WTC11 (cell line): ENCODE measurements at regions not wholly inside any gene's neighbourhood (a gene's known extent, or its start where the extent isn't known, plus 50 kb on each side); places are given as distances from the start of the nearest gene placed in this dataset.

Source experiments
- ATAC-seq: fragments of 200-7000 bp; cut with Tn5 transposase; 2 replicates; pipeline ENCODE4 v1.10.0; 2021; ENCODE audit warnings: mild to moderate bottlenecking, moderate library complexity
- CTCF ChIA-PET: fragments of 300-600 bp; sonication (Branson Sonifier 250); formaldehyde crosslinking; loops from one replicate; lab custom pipeline; 2021; ENCODE audit warnings: antibody characterized with exemption; lab: Charles Lee
- POLR2A ChIA-PET: fragments of 350-600 bp; sonication (Branson Sonifier 250); formaldehyde crosslinking; loops from one replicate; lab custom pipeline; 2021; ENCODE audit warnings: antibody characterized with exemption; lab: Charles Lee
- DNase-seq: peaks from one replicate; pipeline ENCODE4 v3.0.0; 2021; ENCODE audit warnings: low spot score
- H3K27ac Mint-ChIP-seq: 2 replicates; pipeline ENCODE4 v1.8.0; 2021; ENCODE audit warnings: mixed read lengths
- H3K27me3 Mint-ChIP-seq: 2 replicates; pipeline ENCODE4 v1.8.0; 2021; ENCODE audit warnings: low read depth, mild to moderate bottlenecking, moderate library complexity, mixed read lengths
- H3K36me3 Mint-ChIP-seq: 2 replicates; pipeline ENCODE4 v1.8.0; 2021; ENCODE audit warnings: mixed read lengths
- H3K4me1 Mint-ChIP-seq: 2 replicates; pipeline ENCODE4 v1.8.0; 2022; ENCODE audit warnings: mixed read lengths
- H3K4me3 Mint-ChIP-seq: 2 replicates; pipeline ENCODE4 v1.8.0; 2021; ENCODE audit warnings: mild to moderate bottlenecking, moderate library complexity, mixed read lengths
- H3K9me3 Mint-ChIP-seq: 2 replicates; pipeline ENCODE4 v1.8.0; 2021; ENCODE audit warnings: mixed read lengths
- AR ChIP-seq: fragments of 250-450 bp; sonication (Bioruptor Pico); IDR thresholded peaks from 2 replicates; pipeline ENCODE4 v1.9.0; 2021; ENCODE audit warnings: mild to moderate bottlenecking
- ATF1 ChIP-seq: sonication (generic); formaldehyde crosslinking; IDR thresholded peaks from 2 replicates; pipeline ENCODE4 v1.8.1; 2023; ENCODE audit warnings: mild to moderate bottlenecking, moderate library complexity, missing genetic modification reagents
- CREB1 ChIP-seq: sonication (generic); formaldehyde crosslinking; IDR thresholded peaks from 2 replicates; pipeline ENCODE4 v1.8.0; 2023; ENCODE audit warnings: mild to moderate bottlenecking, missing genetic modification reagents
- E2F4 ChIP-seq: sonication (generic); formaldehyde crosslinking; IDR thresholded peaks from 2 replicates; pipeline ENCODE4 v1.8.1; 2022; ENCODE audit warnings: low read depth, mild to moderate bottlenecking, moderate library complexity, missing genetic modification reagents, borderline replicate concordance
- EMX1 ChIP-seq: fragments of 250-450 bp; sonication (Bioruptor Pico); IDR thresholded peaks from 2 replicates; pipeline ENCODE4 v1.8.0; 2021; ENCODE audit warnings: mild to moderate bottlenecking
- FOXJ3 ChIP-seq: sonication (generic); formaldehyde crosslinking; IDR thresholded peaks from 2 replicates; pipeline ENCODE4 v1.9.0; 2021; ENCODE audit warnings: missing genetic modification reagents, mild to moderate bottlenecking, borderline replicate concordance
- IRF2 ChIP-seq: sonication (generic); formaldehyde crosslinking; IDR thresholded peaks from 2 replicates; pipeline ENCODE4 v1.8.0; 2022; ENCODE audit warnings: low read depth, missing genetic modification reagents, borderline replicate concordance
- NFATC4 ChIP-seq: fragments of 250-450 bp; sonication (Bioruptor Pico); IDR thresholded peaks from 2 replicates; pipeline ENCODE4 v1.9.0; 2021; ENCODE audit warnings: mild to moderate bottlenecking
- PRRX2 ChIP-seq: fragments of 250-450 bp; sonication (Bioruptor Pico); IDR thresholded peaks from 2 replicates; pipeline ENCODE4 v1.8.0; 2021; ENCODE audit warnings: mild to moderate bottlenecking
- RORB ChIP-seq: fragments of 250-450 bp; sonication (Bioruptor Pico); IDR thresholded peaks from 2 replicates; pipeline ENCODE4 v1.9.0; 2021; ENCODE audit warnings: mild to moderate bottlenecking
- SMAD4 ChIP-seq: sonication (generic); formaldehyde crosslinking; IDR thresholded peaks from 2 replicates; pipeline ENCODE4 v1.8.0; 2022; ENCODE audit warnings: mild to moderate bottlenecking, missing genetic modification reagents
- SOX15 ChIP-seq: fragments of 250-450 bp; sonication (Bioruptor Pico); IDR thresholded peaks from 2 replicates; pipeline ENCODE4 v1.9.0; 2021; ENCODE audit warnings: mild to moderate bottlenecking
- SP1 ChIP-seq: sonication (generic); formaldehyde crosslinking; conservative IDR thresholded peaks from 2 replicates; pipeline ENCODE4 v1.8.1; 2022; ENCODE audit warnings: missing genetic modification reagents
- STAT6 ChIP-seq: sonication (generic); formaldehyde crosslinking; conservative IDR thresholded peaks from 2 replicates; pipeline ENCODE4 v1.8.1; 2023; ENCODE audit warnings: mild to moderate bottlenecking, low read depth, missing genetic modification reagents, moderate library complexity
- TCF7 ChIP-seq: sonication (generic); formaldehyde crosslinking; IDR thresholded peaks from 2 replicates; pipeline ENCODE4 v1.8.0; 2022; ENCODE audit warnings: mild to moderate bottlenecking, low read depth, missing genetic modification reagents, moderate library complexity
- TEAD1 ChIP-seq: sonication (generic); formaldehyde crosslinking; IDR thresholded peaks from 2 replicates; pipeline ENCODE4 v1.8.0; 2022; ENCODE audit warnings: mild to moderate bottlenecking, missing genetic modification reagents
- TEAD4 ChIP-seq: sonication (generic); formaldehyde crosslinking; IDR thresholded peaks from 2 replicates; pipeline ENCODE4 v1.8.0; 2022; ENCODE audit warnings: mild to moderate bottlenecking, missing genetic modification reagents
- TF ChIP-seq, protein P1 (sequence below): sonication (generic); formaldehyde crosslinking; IDR thresholded peaks from 2 replicates; pipeline ENCODE4 v1.8.0; 2022; ENCODE audit warnings: missing genetic modification reagents
- TF ChIP-seq, protein P2 (sequence below): sonication (generic); formaldehyde crosslinking; IDR thresholded peaks from 2 replicates; pipeline ENCODE4 v1.8.0; 2022; ENCODE audit warnings: mild to moderate bottlenecking, missing genetic modification reagents
- TF ChIP-seq, protein P3 (sequence below): sonication (generic); formaldehyde crosslinking; IDR thresholded peaks from 2 replicates; pipeline ENCODE4 v1.8.1; 2023; ENCODE audit warnings: mild to moderate bottlenecking, missing genetic modification reagents, moderate library complexity

- Mint-ChIP-seq H3K4me3 (no peak overlapping the region), H3K36me3 (no peaks in the 10 kb centered on the region), H3K4me1 (peaks cover under 1% of the 10 kb centered on the region; the same call in 1 of the 2 replicates), H3K9me3 (peaks cover under 1% of the 10 kb centered on the region), H3K27ac (no peak overlapping the region), H3K27me3 (no peaks in the 10 kb centered on the region)
- CTCF ChIA-PET = no interaction called here
- DNase-seq (no peak), ATAC-seq (no peak)
- POLR2A ChIA-PET = no interaction called here
- TF ChIP-seq, protein P1, sequence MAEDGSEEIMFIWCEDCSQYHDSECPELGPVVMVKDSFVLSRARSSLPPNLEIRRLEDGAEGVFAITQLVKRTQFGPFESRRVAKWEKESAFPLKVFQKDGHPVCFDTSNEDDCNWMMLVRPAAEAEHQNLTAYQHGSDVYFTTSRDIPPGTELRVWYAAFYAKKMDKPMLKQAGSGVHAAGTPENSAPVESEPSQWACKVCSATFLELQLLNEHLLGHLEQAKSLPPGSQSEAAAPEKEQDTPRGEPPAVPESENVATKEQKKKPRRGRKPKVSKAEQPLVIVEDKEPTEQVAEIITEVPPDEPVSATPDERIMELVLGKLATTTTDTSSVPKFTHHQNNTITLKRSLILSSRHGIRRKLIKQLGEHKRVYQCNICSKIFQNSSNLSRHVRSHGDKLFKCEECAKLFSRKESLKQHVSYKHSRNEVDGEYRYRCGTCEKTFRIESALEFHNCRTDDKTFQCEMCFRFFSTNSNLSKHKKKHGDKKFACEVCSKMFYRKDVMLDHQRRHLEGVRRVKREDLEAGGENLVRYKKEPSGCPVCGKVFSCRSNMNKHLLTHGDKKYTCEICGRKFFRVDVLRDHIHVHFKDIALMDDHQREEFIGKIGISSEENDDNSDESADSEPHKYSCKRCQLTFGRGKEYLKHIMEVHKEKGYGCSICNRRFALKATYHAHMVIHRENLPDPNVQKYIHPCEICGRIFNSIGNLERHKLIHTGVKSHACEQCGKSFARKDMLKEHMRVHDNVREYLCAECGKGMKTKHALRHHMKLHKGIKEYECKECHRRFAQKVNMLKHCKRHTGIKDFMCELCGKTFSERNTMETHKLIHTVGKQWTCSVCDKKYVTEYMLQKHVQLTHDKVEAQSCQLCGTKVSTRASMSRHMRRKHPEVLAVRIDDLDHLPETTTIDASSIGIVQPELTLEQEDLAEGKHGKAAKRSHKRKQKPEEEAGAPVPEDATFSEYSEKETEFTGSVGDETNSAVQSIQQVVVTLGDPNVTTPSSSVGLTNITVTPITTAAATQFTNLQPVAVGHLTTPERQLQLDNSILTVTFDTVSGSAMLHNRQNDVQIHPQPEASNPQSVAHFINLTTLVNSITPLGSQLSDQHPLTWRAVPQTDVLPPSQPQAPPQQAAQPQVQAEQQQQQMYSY (CRISPR knock-in tag) = 0 out of 2 replicates have a peak, but pooled peaks have one; percentile 15
- no peak for TF ChIP-seq SOX15 (CRISPR knock-in tag)
Observed at GRCh38 chr5:15420201-15420600, 79.8 kb upstream of the FBXL7 start.

DNA sequence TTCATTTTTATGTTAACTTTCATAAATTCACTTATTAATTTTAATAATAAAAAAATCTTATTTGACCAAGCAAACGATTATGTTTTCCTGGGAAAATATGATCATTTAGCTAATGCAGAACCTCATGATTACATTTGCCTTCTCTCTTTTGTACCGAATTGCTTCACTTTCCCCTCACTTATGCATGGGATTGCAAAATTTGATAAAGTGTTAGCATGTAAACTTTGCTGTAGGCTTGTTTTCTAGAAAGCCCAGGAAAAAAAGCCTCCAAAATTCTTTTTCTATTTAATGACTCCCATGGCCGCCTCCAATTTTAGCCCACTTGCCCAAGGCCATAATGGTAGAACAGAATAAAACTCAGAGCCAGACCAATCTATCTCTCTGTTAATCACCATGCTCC is 82.8 kb upstream of the FBXL7 start:
- TF ChIP-seq FOXJ3 (CRISPR knock-in tag) (no peak), RORB (no peak), AR (CRISPR knock-in tag) (no peak), CREB1 (CRISPR knock-in tag) (no peak), TCF7 (no peak), SMAD4 (CRISPR knock-in tag) (no peak), TEAD4 (CRISPR knock-in tag) (no peak), NFATC4 (CRISPR knock-in tag) (no peak), IRF2 (no peak), PRRX2 (CRISPR knock-in tag) (no peak), E2F4 (CRISPR knock-in tag) (no peak), EMX1 (CRISPR knock-in tag) (no peak), ATF1 (CRISPR knock-in tag) (no peak), SP1 (CRISPR knock-in tag) (no peak), TEAD1 (CRISPR knock-in tag) (no peak), STAT6 (CRISPR knock-in tag) (no peak)
- TF ChIP-seq, protein P2, sequence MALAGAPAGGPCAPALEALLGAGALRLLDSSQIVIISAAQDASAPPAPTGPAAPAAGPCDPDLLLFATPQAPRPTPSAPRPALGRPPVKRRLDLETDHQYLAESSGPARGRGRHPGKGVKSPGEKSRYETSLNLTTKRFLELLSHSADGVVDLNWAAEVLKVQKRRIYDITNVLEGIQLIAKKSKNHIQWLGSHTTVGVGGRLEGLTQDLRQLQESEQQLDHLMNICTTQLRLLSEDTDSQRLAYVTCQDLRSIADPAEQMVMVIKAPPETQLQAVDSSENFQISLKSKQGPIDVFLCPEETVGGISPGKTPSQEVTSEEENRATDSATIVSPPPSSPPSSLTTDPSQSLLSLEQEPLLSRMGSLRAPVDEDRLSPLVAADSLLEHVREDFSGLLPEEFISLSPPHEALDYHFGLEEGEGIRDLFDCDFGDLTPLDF = no peak
- TF ChIP-seq, protein P3, sequence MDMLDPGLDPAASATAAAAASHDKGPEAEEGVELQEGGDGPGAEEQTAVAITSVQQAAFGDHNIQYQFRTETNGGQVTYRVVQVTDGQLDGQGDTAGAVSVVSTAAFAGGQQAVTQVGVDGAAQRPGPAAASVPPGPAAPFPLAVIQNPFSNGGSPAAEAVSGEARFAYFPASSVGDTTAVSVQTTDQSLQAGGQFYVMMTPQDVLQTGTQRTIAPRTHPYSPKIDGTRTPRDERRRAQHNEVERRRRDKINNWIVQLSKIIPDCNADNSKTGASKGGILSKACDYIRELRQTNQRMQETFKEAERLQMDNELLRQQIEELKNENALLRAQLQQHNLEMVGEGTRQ (CRISPR knock-in tag) = no peak
- H3K4me3 Mint-ChIP-seq = no peak overlapping the region
- no peak overlapping the region for H3K27ac Mint-ChIP-seq
- POLR2A ChIA-PET = no interaction called here
- peaks cover 7% of the 10 kb centered on the region for H3K36me3 Mint-ChIP-seq
- DNase-seq (no peak), ATAC-seq (no peak)
- H3K9me3 Mint-ChIP-seq = peaks cover 18% of the 10 kb centered on the region
- H3K27me3 Mint-ChIP-seq = no peaks in the 10 kb centered on the region
- CTCF ChIA-PET = no interaction called here
- H3K4me1 Mint-ChIP-seq = no peaks in the 10 kb centered on the region
